Bronchial epithelial cell (primary cell): ENCODE measurements at regions not wholly inside any gene's neighbourhood (a gene's known extent, or its start where the extent isn't known, plus 50 kb on each side); places are given as distances from the start of the nearest gene placed in this dataset.

Source experiments
- DNase-seq: peaks from one replicate; pipeline ENCODE4 v3.0.0-alpha.2; 2010; ENCODE audit warnings: low read depth
- FAIRE-seq: peaks from 2 replicates; lab custom pipeline; 2011; peaks lifted over from hg19 to GRCh38; lab: Jason Lieb, UNC
- H3K27me3 ChIP-seq: 2 replicates; pipeline ENCODE4 v1.5.1; 2011; ENCODE audit warnings: low read length; ENCODE audit not compliant: control insufficient read depth, insufficient read depth
- H3K36me3 ChIP-seq: 2 replicates; pipeline ENCODE4 v1.5.1; 2011; ENCODE audit warnings: low read length; ENCODE audit not compliant: control insufficient read depth, insufficient read depth
- H3K4me3 ChIP-seq: 2 replicates; pipeline ENCODE4 v1.5.1; 2011; ENCODE audit warnings: mild to moderate bottlenecking, low read depth, low read length, control low read depth
- TF ChIP-seq, protein P1 (sequence below): IDR thresholded peaks from 2 replicates; pipeline ENCODE4 v1.5.1; 2011; ENCODE audit warnings: mild to moderate bottlenecking, moderate library complexity, low read length, control low read depth, inconsistent platforms; ENCODE audit not compliant: insufficient read depth, severe bottlenecking

GRCh38 chr4:33421887-33422286 is 2701.7 kb downstream of the PCDH7 start:
- FAIRE-seq (no peak), DNase-seq (no peak)
- Histone ChIP-seq H3K27me3 (no peaks in the 10 kb centered on the region), H3K36me3 (no peaks in the 10 kb centered on the region), H3K4me3 (no peak overlapping the region)
- TF ChIP-seq, protein P1, sequence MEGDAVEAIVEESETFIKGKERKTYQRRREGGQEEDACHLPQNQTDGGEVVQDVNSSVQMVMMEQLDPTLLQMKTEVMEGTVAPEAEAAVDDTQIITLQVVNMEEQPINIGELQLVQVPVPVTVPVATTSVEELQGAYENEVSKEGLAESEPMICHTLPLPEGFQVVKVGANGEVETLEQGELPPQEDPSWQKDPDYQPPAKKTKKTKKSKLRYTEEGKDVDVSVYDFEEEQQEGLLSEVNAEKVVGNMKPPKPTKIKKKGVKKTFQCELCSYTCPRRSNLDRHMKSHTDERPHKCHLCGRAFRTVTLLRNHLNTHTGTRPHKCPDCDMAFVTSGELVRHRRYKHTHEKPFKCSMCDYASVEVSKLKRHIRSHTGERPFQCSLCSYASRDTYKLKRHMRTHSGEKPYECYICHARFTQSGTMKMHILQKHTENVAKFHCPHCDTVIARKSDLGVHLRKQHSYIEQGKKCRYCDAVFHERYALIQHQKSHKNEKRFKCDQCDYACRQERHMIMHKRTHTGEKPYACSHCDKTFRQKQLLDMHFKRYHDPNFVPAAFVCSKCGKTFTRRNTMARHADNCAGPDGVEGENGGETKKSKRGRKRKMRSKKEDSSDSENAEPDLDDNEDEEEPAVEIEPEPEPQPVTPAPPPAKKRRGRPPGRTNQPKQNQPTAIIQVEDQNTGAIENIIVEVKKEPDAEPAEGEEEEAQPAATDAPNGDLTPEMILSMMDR: no peak

- no peak for FAIRE-seq
- TF ChIP-seq, protein P1: no peak
- Histone ChIP-seq H3K4me3 (no peak overlapping the region), H3K27me3 (no peaks in the 10 kb centered on the region), H3K36me3 (no peaks in the 10 kb centered on the region)
- no peak for DNase-seq
These were observed 2702.5 kb downstream of the PCDH7 start for GRCh38 chr4:33422656-33423055.

DNA sequence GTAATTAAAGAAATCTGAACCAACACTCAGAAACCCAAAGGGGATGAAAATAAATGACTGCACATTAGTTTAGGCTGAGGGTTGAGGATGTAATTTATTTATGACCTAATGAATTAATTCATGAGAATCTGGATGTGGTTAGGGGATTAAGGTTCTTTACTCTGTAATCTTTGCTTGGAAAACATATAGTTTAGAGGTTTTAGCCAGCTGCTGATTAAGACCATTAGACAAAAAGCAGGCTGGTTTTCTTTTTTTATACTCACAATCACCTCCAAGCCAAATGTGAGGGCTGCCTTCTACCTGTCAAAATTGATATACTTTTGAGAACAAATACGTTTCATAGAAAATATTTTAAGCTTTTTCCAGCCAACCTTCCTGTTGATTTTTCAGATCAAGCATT is 2705.8 kb downstream of the PCDH7 start:
- Histone ChIP-seq H3K4me3 (no peak overlapping the region), H3K27me3 (no peaks in the 10 kb centered on the region), H3K36me3 (no peaks in the 10 kb centered on the region)
- TF ChIP-seq, protein P1: no peak
- FAIRE-seq: no peak
- no peak for DNase-seq

DNA sequence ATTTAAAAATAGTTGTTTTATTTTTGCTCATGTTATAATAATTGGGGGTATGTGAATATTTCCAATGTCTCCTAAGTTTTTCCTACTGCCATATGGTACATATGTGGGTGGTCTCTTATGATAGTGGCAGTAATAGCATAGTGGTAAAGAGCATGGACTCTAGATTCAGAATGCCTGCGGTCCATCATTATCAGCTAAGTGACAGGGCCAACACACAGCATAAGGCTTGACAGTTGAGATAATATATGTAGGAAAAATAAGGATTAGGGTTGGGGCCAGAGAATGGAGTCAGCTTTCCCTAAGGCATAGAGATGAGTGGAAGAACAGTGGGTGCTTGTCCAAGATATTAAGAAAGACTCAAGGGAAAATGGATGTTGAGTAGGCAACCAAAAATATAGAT is 2707.5 kb downstream of the PCDH7 start:
- no peak for FAIRE-seq
- TF ChIP-seq, protein P1: no peak
- no peaks in the 10 kb centered on the region for H3K36me3 ChIP-seq
- H3K27me3 ChIP-seq: no peaks in the 10 kb centered on the region
- DNase-seq: no peak
- no peak overlapping the region for H3K4me3 ChIP-seq

DNA sequence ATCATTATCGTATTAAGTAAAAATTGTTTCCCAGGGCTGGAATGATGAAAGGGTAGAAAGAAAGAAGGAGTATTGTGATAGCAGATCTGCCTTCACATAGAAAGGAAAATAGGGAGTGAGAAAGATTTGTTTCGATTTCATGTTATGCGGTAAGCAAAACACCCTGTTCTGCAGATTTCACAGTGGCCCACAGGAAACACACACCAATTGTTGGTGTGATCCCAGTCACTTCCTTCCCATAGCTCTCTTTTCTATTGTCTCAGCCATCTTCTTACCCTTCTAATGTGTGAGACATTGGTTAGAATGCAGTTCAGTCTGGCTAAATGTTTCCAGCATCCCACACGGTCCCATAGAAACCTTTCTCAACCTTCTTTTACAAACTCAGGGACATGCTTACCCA is 2709.8 kb downstream of the PCDH7 start:
- TF ChIP-seq, protein P1: no peak
- no peaks in the 10 kb centered on the region for H3K27me3 ChIP-seq
- no peak overlapping the region for H3K4me3 ChIP-seq
- peak; percentile 13 for FAIRE-seq
- no peaks in the 10 kb centered on the region for H3K36me3 ChIP-seq
- DNase-seq: no peak

- H3K4me3 ChIP-seq: no peak overlapping the region
- DNase-seq: no peak
- H3K27me3 ChIP-seq: no peaks in the 10 kb centered on the region
- no peaks in the 10 kb centered on the region for H3K36me3 ChIP-seq
- FAIRE-seq: no peak
- TF ChIP-seq, protein P1: no peak
These were observed 2717.2 kb downstream of the PCDH7 start for GRCh38 chr4:33437406-33437805.
